ENCODE measurements at regions not wholly inside any gene's neighbourhood (a gene's known extent, or its start where the extent isn't known, plus 50 kb on each side); places are given as distances from the start of the nearest gene placed in this dataset.

DNA sequence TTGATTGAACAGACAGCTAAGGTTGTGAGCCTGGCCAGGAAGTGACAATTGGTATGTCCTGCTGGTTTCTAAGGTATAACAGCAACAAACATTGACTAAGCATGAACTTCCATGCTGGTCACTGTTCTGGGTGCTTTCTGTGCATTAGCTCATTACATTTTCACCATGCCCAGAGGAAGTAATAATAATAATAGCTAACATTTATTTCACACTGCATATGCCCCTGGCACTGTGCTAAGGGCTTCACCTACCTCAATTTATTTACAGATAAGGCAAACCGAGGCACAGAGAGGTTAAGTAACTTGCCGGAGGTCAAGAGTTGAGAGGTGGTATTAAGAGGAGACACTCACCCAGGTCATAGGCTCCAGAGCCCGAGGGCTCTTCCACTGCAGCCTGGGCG, 113.6 kb downstream of the PDCL3 start:
- TF ChIP-seq CTCF (IDR thresholded peaks at IDR 0.05) (no peak), EZH2phosphoT487 (IDR thresholded peaks at IDR 0.05) (no peak)
